ENCODE measurements at regions not wholly inside any gene's neighbourhood (a gene's known extent, or its start where the extent isn't known, plus 50 kb on each side); places are given as distances from the start of the nearest gene placed in this dataset.
"Not testable (repeated sequence)": the region's sequence is repeated elsewhere in the genome, so short reads cannot be mapped to it uniquely, and the experiment has no call there.

DNA sequence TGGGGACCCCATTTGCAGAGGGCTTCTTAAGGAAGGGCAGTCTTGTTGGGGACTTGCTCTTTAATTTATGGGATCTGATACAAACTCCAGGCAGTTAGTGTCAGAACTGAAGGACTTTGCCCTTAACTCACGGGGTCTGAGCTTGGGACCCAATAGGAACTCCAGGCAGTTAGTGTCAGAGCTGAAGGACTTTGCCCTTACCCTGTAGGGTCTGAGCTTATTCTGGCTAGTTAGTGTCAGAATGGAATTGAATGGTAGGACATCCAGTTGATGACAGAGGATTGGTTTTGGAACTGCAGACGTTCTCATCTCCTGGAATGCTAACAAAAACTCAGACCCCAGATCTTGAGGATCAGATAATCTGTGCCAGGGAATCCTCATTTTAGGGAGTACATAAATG, 256.9 kb upstream of the COPS8 start:
- no peak for TF ChIP-seq CTCF (IDR thresholded peaks at IDR 0.05; ENCODE audit: low read depth, low read length)

GRCh38 chr2:236830926-236831325, 254.8 kb upstream of the COPS8 start:
- H3K4me3 ChIP-seq (ENCODE audit: low read depth, low read length), result no peak overlapping the region
- no peak for TF ChIP-seq CTCF (IDR thresholded peaks at IDR 0.05; ENCODE audit: low read depth, low read length)

More for the DNA sequence above, 256.9 kb upstream of the COPS8 start:
- no peak overlapping the region for H3K4me3 ChIP-seq (ENCODE audit: low read depth, low read length)

- TF ChIP-seq CTCF (IDR thresholded peaks at IDR 0.05; ENCODE audit: low read depth, low read length), result no peak
- no peak overlapping the region for H3K4me3 ChIP-seq (ENCODE audit: low read depth, low read length)
These were observed 254.0 kb upstream of the COPS8 start for GRCh38 chr2:236831698-236832097.

GRCh38 chr2:236833501-236834073, 252.1 kb upstream of the COPS8 start:
- H3K4me3 ChIP-seq (ENCODE audit: low read depth, low read length), result no peak overlapping the region
- TF ChIP-seq CTCF (IDR thresholded peaks at IDR 0.05; ENCODE audit: low read depth, low read length), result no peak

- TF ChIP-seq CTCF (IDR thresholded peaks at IDR 0.05; ENCODE audit: low read depth, low read length), result no peak
- H3K4me3 ChIP-seq (ENCODE audit: low read depth, low read length), result no peak overlapping the region
These were observed 251.4 kb upstream of the COPS8 start for GRCh38 chr2:236834284-236834683.

- H3K4me3 ChIP-seq (ENCODE audit: low read depth, low read length), result no peak overlapping the region
- TF ChIP-seq CTCF (IDR thresholded peaks at IDR 0.05; ENCODE audit: low read depth, low read length), result no peak
These were observed 250.2 kb upstream of the COPS8 start for GRCh38 chr2:236835307-236836024.

DNA sequence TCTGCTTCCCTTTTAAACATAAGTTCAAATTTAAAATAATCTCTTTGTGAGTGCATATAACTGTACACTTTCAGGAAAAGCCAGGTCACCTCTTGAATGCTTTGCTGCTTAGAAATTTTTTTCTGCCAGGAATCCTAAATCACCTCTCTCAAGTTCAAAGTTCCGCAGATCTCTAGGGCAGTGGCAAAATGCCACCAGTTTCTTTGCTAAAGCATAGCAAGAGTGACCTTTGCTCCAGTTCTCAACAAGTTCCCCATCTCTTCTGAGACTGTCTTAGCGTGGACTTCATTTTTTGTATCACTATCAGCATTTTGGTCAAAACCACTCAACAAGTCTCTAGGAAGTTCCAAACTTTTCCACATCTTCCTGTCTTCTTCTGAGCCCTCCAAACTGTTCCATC, 249.7 kb upstream of the COPS8 start:
- H3K4me3 ChIP-seq (ENCODE audit: low read depth, low read length), result not testable (repeated sequence)

DNA sequence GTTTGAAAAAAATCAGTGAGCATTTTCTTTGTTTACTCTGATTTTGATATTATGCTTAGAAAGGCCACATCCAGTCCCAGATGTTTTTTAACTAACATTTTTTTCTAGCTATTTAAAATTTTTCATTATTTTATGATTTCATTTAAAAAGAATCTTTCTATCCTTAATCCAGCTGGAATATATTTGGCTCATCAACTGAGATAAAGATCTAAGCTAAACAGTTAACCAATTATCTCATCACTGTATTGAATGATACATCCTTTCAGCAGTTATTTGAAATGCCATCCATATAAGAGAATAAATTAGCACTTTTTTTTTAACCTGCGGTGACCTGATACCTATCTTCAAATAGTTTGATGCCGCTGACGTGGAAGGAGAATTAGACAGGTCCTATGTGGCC, 245.5 kb upstream of the COPS8 start:
- no peak overlapping the region for H3K4me3 ChIP-seq (ENCODE audit: low read depth, low read length)
- TF ChIP-seq CTCF (IDR thresholded peaks at IDR 0.05; ENCODE audit: low read depth, low read length), result no peak

Measured in WI38 (cell line).